HepG2 (cell line): ENCODE measurements at regions not wholly inside any gene's neighbourhood (a gene's known extent, or its start where the extent isn't known, plus 50 kb on each side); places are given as distances from the start of the nearest gene placed in this dataset.

Experiments
- BHLHE40 ChIP-seq: IDR thresholded peaks from 2 replicates; pipeline ENCODE4 v1.6.1; 2011; ENCODE audit warnings: low read length, improper control_type of control experiment
- CBX5 ChIP-seq: sonication (generic); formaldehyde crosslinking; IDR thresholded peaks from 2 replicates; pipeline ENCODE4 v1.4.0; 2020; ENCODE audit warnings: missing genetic modification reagents, borderline replicate concordance
- NCOR1 ChIP-seq: fragments of 200-600 bp; sonication (generic); IDR thresholded peaks from 2 replicates; pipeline ENCODE4 v1.7.0; 2017; ENCODE audit warnings: antibody characterized with exemption, low read length, borderline replicate concordance
- NR2C2 ChIP-seq: sonication (generic); formaldehyde crosslinking; IDR thresholded peaks from 2 replicates; pipeline ENCODE4 v1.4.0; 2020; ENCODE audit warnings: missing genetic modification reagents, mild to moderate bottlenecking, moderate library complexity, borderline replicate concordance
- PHB2 ChIP-seq: fragments of 450-650 bp; IDR thresholded peaks from 2 replicates; pipeline ENCODE4 v1.6.1; 2018; ENCODE audit not compliant: partially characterized antibody
- POGZ ChIP-seq: sonication (generic); formaldehyde crosslinking; IDR thresholded peaks from 2 replicates; pipeline ENCODE4 v1.4.0; 2020; ENCODE audit warnings: mild to moderate bottlenecking, missing genetic modification reagents
- SOX13 ChIP-seq, 3 experiments: fragments of 450-650 bp in 1 of 3; sonication (generic) in 1 of 3; formaldehyde crosslinking in 1 of 3; IDR thresholded peaks in 2 of 3; conservative IDR thresholded peaks in 1 of 3; 2 replicates each; pipeline versions ENCODE4 v1.5.0 to v1.6.1; 2016 to 2020; ENCODE audit warnings: antibody characterized with exemption in 1 of 3, mild to moderate bottlenecking in 1 of 3, missing compliant biosample characterization in 1 of 3, missing genetic modification reagents in 1 of 3, moderate library complexity in 1 of 3
- SRF ChIP-seq: IDR thresholded peaks from 2 replicates; pipeline ENCODE4 v1.6.1; 2011; ENCODE audit warnings: mild to moderate bottlenecking, low read depth, low read length, moderate library complexity
- TARDBP ChIP-seq: sonication (generic); formaldehyde crosslinking; IDR thresholded peaks from 2 replicates; pipeline ENCODE4 v1.8.0; 2022; ENCODE audit warnings: mild to moderate bottlenecking, missing genetic modification reagents
- TFAP4 ChIP-seq: sonication (generic); IDR thresholded peaks from 2 replicates; pipeline ENCODE4 v1.6.1; 2016; ENCODE audit warnings: low read depth, borderline replicate concordance
- ZBTB40 ChIP-seq, 2 experiments: fragments of 450-650 bp in 1 of 2; sonication (generic) in 1 of 2; formaldehyde crosslinking in 1 of 2; IDR thresholded peaks; 2 replicates each; pipeline versions ENCODE4 v1.6.1 to v1.8.0; 2016 to 2022; ENCODE audit warnings: antibody characterized with exemption in 1 of 2, mild to moderate bottlenecking in 1 of 2, missing genetic modification reagents in 1 of 2
- ZNF232 ChIP-seq: sonication (generic); formaldehyde crosslinking; IDR thresholded peaks from 2 replicates; pipeline ENCODE4 v1.4.0; 2020; ENCODE audit warnings: missing genetic modification reagents, borderline replicate concordance
- ZNF292 ChIP-seq: sonication (generic); formaldehyde crosslinking; IDR thresholded peaks from 2 replicates; pipeline ENCODE4 v1.8.1; 2022; ENCODE audit warnings: mild to moderate bottlenecking, low read depth, missing genetic modification reagents, borderline replicate concordance
- ZNF44 ChIP-seq: sonication (generic); formaldehyde crosslinking; IDR thresholded peaks from 2 replicates; pipeline ENCODE4 v1.5.1; 2020; ENCODE audit warnings: mild to moderate bottlenecking, missing genetic modification reagents
- ZNF674 ChIP-seq: sonication (generic); formaldehyde crosslinking; IDR thresholded peaks from 2 replicates; pipeline ENCODE4 v1.5.0; 2020; ENCODE audit warnings: low read depth, mild to moderate bottlenecking, missing genetic modification reagents
- ZNF7 ChIP-seq: IDR thresholded peaks from 2 replicates; pipeline ENCODE4 v1.6.1; 2016; ENCODE audit warnings: missing biosample characterization, missing genetic modification reagents
- ZNF776 ChIP-seq: sonication (generic); formaldehyde crosslinking; IDR thresholded peaks from 2 replicates; pipeline ENCODE4 v1.4.0; 2020; ENCODE audit warnings: mild to moderate bottlenecking, missing genetic modification reagents

- TF ChIP-seq ZBTB40 (IDR thresholded peaks at IDR 0.05) (no peak), ZBTB40 (CRISPR knock-in tag; IDR thresholded peaks at IDR 0.05) (no peak), POGZ (peak; percentile 86), SOX13 (IDR thresholded peaks at IDR 0.05) (0 out of 2 replicates have a peak, but pooled peaks have one; percentile 20), SOX13 (CRISPR knock-in tag; conservative IDR thresholded peaks at IDR 0.05 in 1 of 2, IDR thresholded peaks at IDR 0.05 in 1 of 2) (peak in 1 of 2 experiments; percentile 87; a peak in 2 of 4 replicates), ZNF44 (CRISPR knock-in tag) (no peak), PHB2 (no peak), ZNF7 (CRISPR knock-in tag) (no peak), TFAP4 (peak; percentile 61; the same call in 1 of the 2 replicates), ZNF232 (CRISPR knock-in tag) (0 out of 2 replicates have a peak, but pooled peaks have one; percentile 57), TARDBP (CRISPR knock-in tag) (peak; percentile 60; the same call in 1 of the 2 replicates), CBX5 (CRISPR knock-in tag) (no peak), NCOR1 (no peak; the same call in 1 of the 2 replicates), ZNF292 (CRISPR knock-in tag) (no peak), ZNF776 (no peak), BHLHE40 (no peak), SRF (no peak), ZNF674 (CRISPR knock-in tag) (no peak), NR2C2 (peak; percentile 66)
Measured at GRCh38 chr3:13261104-13261830, 158.9 kb downstream of the NUP210 start (continued).
